Inferior parietal cortex (tissue), 1 donor: ENCODE measurements at regions not wholly inside any gene's neighbourhood (a gene's known extent, or its start where the extent isn't known, plus 50 kb on each side); places are given as distances from the start of the nearest gene placed in this dataset.
"Not testable (repeated sequence)": the region's sequence is repeated elsewhere in the genome, so short reads cannot be mapped to it uniquely, and the experiment has no call there.

Experiments used
- DNase-seq: peaks from one replicate; pipeline ENCODE4 v3.0.0-alpha.2; 2016; ENCODE audit errors: extremely low spot score

- no peak for DNase-seq
Measured at GRCh38 chr11:71182791-71183677, 69.3 kb downstream of the SHANK2 start.

GRCh38 chr11:71181566-71181965, 70.8 kb downstream of the SHANK2 start:
- DNase-seq = no peak

GRCh38 chr11:71180694-71181470, 71.5 kb downstream of the SHANK2 start:
- no peak for DNase-seq

GRCh38 chr11:71179877-71180605, 72.3 kb downstream of the SHANK2 start:
- no peak for DNase-seq

- no peak for DNase-seq
Measured at GRCh38 chr11:71178076-71178475, 74.3 kb downstream of the SHANK2 start.

GRCh38 chr11:71176812-71177211, 75.6 kb downstream of the SHANK2 start:
- no peak for DNase-seq

GRCh38 chr11:71173709-71174108, 78.7 kb downstream of the SHANK2 start:
- DNase-seq = no peak

GRCh38 chr11:71172680-71173079, 79.7 kb downstream of the SHANK2 start:
- DNase-seq = no peak

GRCh38 chr11:71171576-71171975, 80.8 kb downstream of the SHANK2 start:
- DNase-seq = no peak

GRCh38 chr11:71170624-71171423, 81.6 kb downstream of the SHANK2 start:
- DNase-seq = no peak

- DNase-seq = no peak
Measured at GRCh38 chr11:71169313-71169712, 83.1 kb downstream of the SHANK2 start.

GRCh38 chr11:71167814-71168213, 84.6 kb downstream of the SHANK2 start:
- not testable (repeated sequence) for DNase-seq

GRCh38 chr11:71165771-71166170, 86.6 kb downstream of the SHANK2 start:
- DNase-seq = no peak

- no peak for DNase-seq
Measured at GRCh38 chr11:71164621-71165020, 87.8 kb downstream of the SHANK2 start.

- DNase-seq = no peak
Measured at GRCh38 chr11:71164186-71164585, 88.2 kb downstream of the SHANK2 start.

GRCh38 chr11:71163371-71163770, 89.0 kb downstream of the SHANK2 start:
- DNase-seq = no peak

- no peak for DNase-seq
Measured at GRCh38 chr11:71158936-71159335, 93.4 kb downstream of the SHANK2 start.

- not testable (repeated sequence) for DNase-seq
Measured at GRCh38 chr11:71157676-71158075, 94.7 kb downstream of the SHANK2 start.

GRCh38 chr11:71156301-71156700, 96.1 kb downstream of the SHANK2 start:
- no peak for DNase-seq

- DNase-seq = no peak
Measured at GRCh38 chr11:71155846-71156245, 96.5 kb downstream of the SHANK2 start.

- no peak for DNase-seq
Measured at GRCh38 chr11:71154261-71154805, 98.0 kb downstream of the SHANK2 start.
